ENCODE measurements at regions not wholly inside any gene's neighbourhood (a gene's known extent, or its start where the extent isn't known, plus 50 kb on each side); places are given as distances from the start of the nearest gene placed in this dataset.

GRCh38 chr6:165940366-165940765 is 227.3 kb downstream of the TBXT start:
- TF ChIP-seq, protein P1, sequence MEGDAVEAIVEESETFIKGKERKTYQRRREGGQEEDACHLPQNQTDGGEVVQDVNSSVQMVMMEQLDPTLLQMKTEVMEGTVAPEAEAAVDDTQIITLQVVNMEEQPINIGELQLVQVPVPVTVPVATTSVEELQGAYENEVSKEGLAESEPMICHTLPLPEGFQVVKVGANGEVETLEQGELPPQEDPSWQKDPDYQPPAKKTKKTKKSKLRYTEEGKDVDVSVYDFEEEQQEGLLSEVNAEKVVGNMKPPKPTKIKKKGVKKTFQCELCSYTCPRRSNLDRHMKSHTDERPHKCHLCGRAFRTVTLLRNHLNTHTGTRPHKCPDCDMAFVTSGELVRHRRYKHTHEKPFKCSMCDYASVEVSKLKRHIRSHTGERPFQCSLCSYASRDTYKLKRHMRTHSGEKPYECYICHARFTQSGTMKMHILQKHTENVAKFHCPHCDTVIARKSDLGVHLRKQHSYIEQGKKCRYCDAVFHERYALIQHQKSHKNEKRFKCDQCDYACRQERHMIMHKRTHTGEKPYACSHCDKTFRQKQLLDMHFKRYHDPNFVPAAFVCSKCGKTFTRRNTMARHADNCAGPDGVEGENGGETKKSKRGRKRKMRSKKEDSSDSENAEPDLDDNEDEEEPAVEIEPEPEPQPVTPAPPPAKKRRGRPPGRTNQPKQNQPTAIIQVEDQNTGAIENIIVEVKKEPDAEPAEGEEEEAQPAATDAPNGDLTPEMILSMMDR (IDR thresholded peaks at IDR 0.05; ENCODE audit: control insufficient read depth, insufficient read depth, low read depth, low read length, missing control alignments), result no peak
- DNase-seq (ENCODE audit: low read depth), result no peak
- H3K4me3 ChIP-seq (ENCODE audit: control insufficient read depth, low read depth, low read length), result no peak overlapping the region

DNA sequence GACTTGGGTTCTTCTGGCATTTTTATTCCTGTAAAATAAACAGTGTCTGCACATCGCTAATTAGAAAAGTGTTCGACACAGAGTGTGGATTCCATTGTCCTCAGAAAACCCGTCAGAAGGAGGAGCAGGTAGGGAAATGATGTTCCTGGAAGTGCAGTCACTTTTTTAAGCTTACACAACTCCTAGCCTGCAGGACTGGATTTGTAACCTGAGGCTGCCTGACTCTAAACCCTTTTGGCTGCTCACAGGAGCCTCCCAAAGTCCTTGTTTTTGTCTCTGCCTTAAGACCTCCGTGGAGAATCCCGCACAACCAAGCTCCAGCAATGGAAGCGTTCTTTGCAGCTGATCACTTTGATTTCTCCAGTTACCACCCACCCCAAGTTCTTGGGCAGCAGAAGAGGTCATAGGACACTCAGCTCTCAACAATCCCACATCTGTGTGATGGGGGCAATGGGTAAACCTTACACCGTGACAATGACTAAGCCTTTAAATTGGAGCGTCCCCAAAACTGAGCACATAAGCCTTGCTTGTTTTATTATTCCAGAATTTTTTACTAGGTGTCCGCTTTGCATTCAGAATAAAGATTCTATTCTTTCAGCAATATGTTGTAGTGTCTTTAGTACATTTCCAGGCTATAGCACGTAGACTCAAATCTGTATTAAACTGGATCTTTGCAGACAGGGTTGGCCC is 227.9 kb downstream of the TBXT start:
- TF ChIP-seq, protein P1 (IDR thresholded peaks at IDR 0.05; ENCODE audit: control insufficient read depth, insufficient read depth, low read depth, low read length, missing control alignments), result no peak
- no peak for DNase-seq (ENCODE audit: low read depth)
- no peak overlapping the region for H3K4me3 ChIP-seq (ENCODE audit: control insufficient read depth, low read depth, low read length)

- DNase-seq (ENCODE audit: low read depth), result no peak
- no peak overlapping the region for H3K4me3 ChIP-seq (ENCODE audit: control insufficient read depth, low read depth, low read length)
- TF ChIP-seq, protein P1 (IDR thresholded peaks at IDR 0.05; ENCODE audit: control insufficient read depth, insufficient read depth, low read depth, low read length, missing control alignments), result no peak
Observed at GRCh38 chr6:165939047-165939446, 228.6 kb downstream of the TBXT start.

DNA sequence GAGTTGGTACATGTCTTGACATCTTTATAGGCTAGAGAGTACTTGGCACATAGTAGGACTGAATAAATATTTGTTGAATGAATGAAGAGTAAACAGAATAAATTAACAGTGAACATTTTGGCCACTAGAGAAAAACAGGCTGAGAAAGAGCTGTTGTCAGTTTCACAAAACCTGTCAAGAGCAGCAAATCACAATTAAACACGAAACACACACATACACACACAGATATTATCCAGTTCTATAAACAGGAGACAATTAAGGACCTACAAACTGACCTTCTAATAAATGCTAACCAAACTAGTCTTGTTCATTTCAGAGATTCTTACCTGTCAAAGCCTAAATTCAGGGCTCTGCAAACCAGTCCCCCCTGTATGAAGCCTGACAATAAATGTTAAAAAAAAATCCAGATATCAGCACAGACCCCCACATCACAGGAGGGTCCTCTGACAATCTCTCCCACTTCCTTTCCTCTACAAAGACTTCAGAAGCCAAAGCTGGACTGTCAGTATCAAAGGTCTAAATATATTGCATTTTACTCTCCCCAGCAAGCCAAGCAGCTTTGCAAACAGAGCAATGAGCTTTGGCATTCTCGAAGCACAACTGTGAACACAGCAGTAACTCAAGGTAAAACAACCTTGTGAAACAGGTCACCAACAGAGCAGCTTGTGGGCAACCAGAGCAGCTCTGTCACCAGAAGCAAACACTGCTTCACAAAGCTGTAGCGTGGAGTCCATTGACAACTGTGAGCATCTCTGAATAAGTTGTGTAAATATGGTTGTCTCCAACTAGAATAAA is 229.9 kb downstream of the TBXT start:
- TF ChIP-seq, protein P1 (IDR thresholded peaks at IDR 0.05; ENCODE audit: control insufficient read depth, insufficient read depth, low read depth, low read length, missing control alignments), result no peak
- H3K4me3 ChIP-seq (ENCODE audit: control insufficient read depth, low read depth, low read length), result no peak overlapping the region
- no peak for DNase-seq (ENCODE audit: low read depth)

GRCh38 chr6:165936660-165937059 is 231.0 kb downstream of the TBXT start:
- TF ChIP-seq, protein P1 (IDR thresholded peaks at IDR 0.05; ENCODE audit: control insufficient read depth, insufficient read depth, low read depth, low read length, missing control alignments), result no peak
- no peak overlapping the region for H3K4me3 ChIP-seq (ENCODE audit: control insufficient read depth, low read depth, low read length)
- no peak for DNase-seq (ENCODE audit: low read depth)

DNA sequence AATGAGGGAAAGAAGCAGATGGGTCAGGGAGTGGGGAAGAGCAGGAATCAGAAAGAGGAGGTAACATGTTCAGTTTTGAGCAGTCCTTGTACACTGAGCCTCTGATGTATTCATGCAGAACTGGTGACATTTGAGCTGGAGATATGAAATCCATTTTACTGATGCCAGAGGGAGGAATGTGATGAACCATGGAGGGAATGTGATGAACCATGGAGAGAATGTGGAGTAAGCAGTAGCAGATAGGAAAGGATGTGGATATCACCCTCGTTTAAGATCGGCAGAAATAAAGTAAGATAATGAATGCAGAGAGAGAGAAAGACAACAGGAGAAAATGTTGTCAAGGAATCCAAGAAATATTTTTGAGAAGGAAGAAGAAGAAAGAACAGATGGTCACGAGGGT is 231.6 kb downstream of the TBXT start:
- DNase-seq (ENCODE audit: low read depth), result no peak
- no peak overlapping the region for H3K4me3 ChIP-seq (ENCODE audit: control insufficient read depth, low read depth, low read length)
- TF ChIP-seq, protein P1 (IDR thresholded peaks at IDR 0.05; ENCODE audit: control insufficient read depth, insufficient read depth, low read depth, low read length, missing control alignments), result no peak

All from AG09309 (cell line).